ENCODE measurements at regions not wholly inside any gene's neighbourhood (a gene's known extent, or its start where the extent isn't known, plus 50 kb on each side); places are given as distances from the start of the nearest gene placed in this dataset.

DNA sequence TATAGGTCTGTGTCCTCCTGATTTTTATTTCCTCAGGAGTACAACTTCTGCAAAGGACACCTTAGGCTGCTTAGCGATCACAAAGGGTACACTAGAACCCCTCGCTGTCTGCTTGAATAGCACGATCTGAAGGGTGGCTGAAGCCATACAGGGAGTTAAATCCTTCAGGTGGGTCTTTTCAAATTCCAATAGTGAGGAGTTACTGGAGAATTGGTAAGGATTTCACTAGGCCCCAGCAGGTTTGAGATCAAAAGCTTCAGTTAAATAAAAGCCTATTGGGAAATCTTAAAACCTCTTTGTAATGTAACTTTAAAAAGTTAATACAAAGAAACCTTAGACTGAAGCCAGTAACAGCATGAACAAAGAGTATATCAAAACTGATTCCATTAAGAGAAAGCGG lies 613.1 kb downstream of the ZEB2 start:
- DNase-seq = no peak

DNA sequence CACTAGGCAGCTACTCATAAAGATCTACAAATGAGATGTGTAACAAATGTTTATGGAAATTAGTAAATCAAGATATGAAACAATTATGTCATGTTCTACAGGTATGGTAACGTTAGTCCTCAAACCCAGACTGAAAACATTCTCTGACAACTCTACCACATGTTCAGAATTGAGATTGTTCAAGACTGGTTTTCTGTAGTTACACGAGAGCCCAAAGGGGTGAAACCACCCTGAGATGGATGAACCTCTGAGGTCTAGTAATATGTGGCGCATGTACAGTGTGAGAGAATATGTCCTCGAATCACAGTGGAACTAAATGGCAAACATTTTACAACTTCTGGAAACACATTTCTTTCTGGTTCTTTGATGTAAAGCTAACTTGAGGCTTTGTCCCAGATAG lies 614.3 kb downstream of the ZEB2 start:
- DNase-seq = no peak

DNA sequence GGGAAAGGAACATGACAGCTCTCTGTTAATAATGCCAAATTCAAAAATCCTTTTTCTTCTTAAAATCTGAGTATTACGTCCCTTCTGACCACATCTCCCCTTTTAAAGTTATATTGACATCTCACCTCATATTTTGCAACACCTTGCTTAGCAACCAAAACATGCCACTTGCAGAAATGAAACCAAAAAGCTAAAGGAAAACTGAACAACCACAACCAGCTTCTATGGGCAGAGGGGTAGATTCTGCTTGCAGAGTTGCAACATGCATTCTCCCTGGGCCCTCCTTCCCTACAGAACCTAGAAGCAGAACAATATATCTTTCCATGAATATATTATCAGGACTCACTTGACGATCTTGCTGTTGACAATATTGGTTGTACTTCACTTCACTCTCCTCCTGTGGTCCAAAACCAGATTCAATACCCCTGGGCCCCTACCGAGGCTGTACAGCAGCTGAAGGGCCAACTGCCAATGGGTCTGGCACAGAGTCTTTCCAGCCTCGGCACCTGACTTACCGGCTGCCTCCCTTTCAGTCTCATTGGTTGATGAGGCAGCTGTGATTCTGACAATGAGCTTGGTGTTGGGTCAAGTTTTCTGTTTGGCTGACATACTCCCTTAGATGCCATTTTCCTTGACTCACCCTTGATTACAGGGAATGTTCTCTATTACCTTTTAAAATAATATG lies 616.6 kb downstream of the ZEB2 start:
- DNase-seq = no peak

DNA sequence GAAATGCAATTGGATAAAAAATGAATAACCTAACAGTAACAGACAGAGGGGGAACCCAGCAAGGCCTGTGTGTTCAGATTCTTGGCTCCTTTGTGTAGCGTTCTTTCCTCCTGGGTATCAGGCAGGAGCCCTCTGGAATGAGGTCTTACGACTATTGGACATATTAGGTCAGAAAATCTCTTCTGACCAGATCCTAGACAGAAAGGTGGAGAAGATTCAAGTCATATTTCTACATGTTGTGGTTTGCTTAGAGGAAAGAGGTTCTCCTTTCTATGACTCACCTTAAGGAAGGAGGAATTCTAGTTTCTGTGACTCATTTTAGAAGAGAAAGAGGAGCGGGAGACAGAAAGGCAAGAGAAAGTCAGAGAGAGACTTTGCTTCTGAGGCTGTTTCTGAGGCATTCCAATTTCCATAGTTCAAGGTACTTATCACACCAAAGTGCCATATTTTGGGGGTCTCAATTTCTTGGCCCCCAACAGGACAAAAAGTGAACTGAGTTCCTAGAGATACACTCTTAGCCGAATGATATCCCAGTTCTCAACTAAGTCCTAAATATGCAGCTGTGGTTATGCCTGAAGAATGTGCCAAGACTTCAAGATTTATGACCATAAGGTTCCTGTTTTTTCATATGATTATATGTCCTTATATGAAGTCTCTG lies 618.6 kb downstream of the ZEB2 start:
- no peak for DNase-seq

DNA sequence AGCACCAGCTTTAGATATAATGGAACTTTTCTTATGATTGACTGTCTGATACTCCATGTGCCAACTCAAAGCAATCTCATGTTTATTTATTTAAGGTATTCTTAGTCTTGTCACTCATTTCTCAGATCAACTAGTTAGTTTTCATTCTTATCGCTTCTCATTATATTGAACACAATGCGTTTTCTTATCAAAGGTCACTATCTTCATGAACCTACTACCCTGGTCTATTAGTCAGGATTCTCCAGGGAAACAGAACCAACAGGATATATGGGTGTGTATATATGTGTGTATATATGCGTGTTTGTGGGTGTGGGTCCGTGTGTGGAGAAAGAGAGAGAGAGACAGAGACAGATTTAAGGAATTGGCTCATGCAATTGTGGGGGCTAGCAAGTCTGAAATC lies 619.9 kb downstream of the ZEB2 start:
- DNase-seq = no peak

DNA sequence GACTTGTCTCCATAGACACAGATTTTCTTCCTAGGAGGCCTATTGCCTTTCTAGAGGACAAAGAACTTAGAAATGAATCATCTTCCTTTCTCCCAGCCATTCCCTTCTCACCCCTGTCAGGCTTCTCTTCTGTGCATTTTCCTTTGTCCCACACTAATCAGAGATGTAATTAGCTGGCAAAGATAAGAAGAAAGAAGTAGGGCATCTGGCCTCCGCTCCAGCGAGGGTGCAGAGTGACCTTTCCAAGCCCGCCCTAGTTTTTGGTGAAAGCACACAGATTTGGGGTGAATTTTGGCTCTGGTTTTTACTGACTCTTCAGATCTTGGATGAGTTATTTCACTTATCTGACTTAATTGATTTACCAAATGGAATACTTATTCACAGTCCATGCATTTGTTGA lies 626.5 kb downstream of the ZEB2 start:
- no peak for DNase-seq

DNA sequence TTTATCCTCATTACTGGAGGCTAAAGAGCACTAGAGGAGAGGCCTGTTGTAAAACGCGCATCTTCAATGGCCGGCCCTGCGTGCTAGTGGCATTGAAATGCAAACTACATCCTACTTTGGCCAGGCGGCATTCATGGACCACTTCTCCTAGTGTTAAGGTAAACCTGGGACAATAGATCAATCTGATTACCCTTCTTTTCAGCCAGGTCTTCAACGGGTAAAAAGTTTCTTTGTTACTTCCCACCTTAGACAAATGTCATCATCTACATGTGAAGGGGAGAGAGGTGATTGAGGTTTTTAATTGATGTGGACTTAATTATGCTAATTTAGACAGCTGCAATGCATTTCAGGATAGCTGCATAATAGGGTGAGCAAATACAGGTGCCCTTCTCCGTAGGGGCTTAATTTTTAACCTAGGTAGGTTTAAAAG lies 628.0 kb downstream of the ZEB2 start:
- no peak for DNase-seq

DNA sequence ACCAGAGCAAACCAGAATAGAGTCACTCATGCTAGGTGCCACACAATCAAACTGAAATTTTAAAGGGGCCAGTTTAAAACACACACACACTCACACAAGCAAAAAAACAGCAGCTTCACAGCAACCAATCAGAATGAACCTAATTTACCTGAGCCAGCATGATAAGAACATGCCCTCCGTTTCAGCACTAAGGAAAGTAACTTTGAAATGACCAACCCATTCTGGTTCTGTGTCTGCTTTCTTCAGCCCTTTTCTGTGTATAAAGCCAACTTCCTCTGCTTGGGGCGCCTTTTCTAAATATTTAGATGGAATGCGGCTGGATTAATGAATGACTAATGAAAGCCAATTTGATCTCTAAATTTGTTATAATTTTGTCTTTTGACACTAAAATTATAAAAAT lies 629.1 kb downstream of the ZEB2 start:
- no peak for DNase-seq

DNA sequence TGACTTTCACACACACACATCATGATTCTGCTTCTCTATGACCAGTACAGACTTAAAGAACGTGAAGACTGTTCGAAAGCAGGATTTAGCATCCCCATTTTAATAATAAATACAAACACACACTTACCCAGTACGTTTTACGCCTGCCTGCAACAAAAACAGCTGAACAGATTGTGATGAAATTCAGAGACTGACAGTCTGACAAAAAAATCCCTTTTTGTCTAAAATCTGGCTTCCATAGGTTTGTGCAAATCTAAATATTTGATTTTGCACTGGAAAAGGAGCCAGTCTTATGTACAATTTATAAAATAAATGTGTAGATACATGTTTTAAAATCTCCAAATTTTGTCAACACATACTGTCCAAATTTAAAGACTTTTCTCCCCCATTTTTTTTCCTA lies 630.7 kb downstream of the ZEB2 start:
- DNase-seq = no peak

DNA sequence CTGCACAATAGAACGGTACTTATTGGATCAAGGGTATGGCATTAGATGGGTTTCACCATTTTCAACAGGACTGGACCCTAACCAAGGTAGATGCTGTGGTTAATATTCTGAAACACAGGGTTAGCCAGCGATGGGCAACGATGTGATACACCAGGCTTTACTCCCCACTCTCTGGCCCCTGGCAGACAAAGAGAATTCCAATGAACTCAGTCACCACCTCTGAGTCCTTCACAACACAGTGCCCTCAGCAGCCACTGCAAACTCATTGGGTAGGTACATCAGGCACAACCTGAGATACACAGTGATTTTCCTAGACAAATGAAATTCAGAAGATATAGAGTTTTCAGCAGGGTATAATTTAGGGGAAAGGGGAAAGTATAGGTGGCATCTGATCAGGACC lies 634.5 kb downstream of the ZEB2 start:
- no peak for DNase-seq

DNA sequence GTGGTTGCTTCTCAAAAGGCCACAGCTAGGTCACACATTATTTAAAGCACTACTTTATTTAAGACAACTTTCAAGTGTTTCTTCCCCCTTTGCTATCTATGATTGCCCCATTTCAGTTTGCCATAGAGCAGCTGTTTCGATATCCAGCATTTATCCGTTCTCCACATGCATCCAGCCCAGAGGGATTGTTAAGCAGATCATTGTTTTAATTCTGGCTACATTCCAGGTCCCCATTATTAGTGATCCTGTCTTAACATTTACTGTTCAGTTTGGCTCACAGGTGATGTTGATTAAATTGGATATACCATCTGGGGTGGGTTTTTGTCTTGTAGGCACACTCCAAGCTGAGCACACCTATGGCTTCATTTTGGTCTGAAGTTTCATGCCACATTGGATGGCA lies 638.7 kb downstream of the ZEB2 start:
- peak; percentile 92 for DNase-seq

DNA sequence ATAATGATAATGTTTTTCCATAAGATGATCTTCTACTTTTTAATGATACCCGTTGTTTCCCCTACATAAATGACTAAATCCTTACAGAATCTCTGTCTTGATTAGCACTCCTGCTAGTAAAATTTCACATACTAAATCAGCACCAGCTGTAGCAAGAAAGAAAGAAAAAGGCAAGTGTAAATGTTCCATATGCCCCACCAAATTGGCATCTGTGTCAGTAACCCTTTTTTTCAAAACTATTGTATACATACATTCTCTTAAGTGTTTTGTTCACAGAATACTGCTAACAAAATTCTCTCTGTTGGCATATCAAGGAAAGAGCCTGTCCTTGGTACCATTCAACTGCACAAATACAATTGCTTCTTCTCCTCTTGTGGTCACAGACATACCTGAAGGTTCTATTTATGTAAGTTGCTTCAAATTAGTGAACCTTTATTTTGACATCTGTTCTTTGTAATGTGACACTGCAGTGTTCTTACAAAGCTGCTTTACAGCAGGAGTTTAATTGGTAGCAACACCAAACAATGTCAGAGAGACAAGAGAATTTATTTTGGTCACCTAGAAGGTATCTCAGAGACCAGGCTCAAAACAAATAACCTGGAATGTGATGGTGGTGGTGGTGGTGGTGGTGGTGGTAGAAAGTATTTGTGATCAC lies 641.9 kb downstream of the ZEB2 start:
- DNase-seq = peak; percentile 80

DNA sequence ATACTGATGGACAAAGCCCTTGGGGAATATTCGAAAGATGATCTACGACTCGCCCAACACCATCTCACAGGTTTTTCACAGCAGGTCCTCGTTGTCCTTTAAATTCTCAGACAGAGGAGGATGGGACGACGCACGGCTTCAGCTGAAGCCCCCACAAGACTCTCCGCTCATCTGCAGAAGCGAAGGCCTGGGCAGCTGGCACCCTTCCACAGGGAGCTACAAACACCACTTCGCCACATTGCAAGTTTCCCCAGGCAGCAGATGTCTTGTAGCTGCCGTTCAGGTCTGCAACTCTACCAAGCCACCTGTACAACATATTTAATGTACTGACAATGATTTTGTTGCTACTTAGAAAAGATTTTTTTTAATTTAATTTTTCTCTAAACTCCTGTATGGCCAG lies 642.9 kb downstream of the ZEB2 start:
- DNase-seq = peak; percentile 83

DNA sequence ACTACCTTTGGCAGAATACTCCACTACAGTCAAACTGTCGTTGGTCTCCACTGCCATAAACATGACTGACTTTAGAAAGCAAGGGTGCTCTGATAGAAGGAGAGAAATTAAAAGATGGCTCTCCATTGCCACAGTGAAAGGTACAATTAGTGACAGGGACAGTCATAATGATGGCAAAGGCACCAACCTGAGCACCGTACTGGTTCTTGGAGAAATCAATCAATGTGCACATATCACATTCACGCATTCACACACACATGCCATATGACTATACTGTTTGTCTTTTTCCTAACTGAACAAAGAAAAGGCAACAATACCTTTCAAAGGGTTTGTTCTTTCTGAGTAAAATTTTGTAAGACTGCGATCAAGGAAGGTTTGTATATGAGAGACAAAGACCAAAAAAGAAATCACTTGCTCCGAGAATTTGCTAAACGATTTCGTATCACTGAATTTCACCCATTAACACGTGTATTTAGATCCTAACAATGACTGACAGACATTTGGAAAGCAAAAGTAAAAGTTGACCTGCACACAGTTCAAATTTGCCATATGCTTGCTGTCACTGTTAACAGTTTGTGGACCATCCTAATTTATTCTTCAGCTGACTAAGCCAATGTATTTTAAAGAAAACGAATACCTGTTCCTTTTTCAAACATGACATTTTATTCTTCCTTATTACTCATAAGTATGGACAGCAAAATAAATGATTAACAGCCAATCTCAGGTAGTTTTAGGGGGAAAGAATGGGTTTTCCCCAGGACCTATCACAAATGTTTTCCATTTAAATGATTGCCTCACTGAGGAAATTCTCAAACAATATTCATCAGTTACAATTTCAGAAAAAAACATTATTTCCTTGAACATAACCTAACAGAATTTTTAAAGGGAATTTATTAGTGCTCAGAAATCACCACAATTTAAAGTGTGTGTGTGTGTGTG lies 644.4 kb downstream of the ZEB2 start:
- DNase-seq = no peak

DNA sequence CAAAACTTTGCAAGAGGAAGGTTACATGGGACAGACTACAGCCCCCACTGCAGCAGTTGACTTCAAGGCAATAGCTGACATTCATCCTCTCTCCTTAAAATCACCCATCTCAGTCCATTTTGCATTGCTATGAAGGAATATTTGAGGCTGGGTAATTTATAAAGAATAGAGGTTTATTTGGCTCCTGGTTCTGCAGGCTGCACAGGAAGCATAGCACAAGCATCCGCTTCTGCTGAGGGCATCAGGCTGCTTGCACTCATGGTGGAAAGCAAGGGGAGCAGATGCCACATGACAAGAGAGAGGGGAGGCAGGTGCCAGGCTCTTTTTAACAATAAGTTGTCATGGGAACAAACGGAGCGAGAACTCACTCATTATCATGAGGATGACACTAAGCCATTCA lies 646.0 kb downstream of the ZEB2 start:
- no peak for DNase-seq

DNA sequence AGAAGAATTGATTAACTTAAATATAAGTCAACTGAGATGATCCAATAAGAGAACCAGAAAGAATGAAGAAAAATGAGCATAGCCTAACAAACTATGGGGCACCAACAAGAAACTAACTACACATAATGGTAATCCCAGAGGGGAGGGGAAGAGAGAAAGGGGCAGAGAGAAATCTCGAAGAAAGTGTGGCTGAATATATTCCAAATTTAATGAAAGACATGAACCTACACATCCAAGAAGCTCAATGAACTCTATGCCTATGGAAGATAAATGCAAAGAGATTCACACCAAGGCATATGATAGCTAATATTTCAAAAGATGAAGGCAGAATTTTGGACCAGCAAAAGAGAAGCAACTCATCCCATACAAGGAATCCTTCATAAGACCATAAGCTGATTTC lies 649.2 kb downstream of the ZEB2 start:
- no peak for DNase-seq

DNA sequence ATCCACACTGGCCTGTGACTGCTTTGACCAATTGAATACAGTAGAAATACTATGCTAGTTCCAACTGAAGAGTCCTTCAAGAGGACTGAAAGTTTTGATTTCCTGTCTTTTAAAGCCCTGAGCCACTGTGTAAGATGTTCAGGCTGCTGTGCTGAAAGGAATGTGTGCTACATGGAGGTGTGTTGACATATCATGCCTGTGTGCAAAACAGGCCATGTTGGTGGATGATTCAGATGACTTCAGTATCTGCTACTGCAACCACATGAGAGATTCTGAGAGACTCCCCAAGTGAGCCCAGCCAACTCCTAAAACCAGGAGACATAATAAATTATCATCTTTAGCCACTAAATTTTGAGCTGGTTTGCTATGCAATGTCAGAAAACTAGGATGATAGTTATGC lies 662.9 kb downstream of the ZEB2 start:
- no peak for DNase-seq

DNA sequence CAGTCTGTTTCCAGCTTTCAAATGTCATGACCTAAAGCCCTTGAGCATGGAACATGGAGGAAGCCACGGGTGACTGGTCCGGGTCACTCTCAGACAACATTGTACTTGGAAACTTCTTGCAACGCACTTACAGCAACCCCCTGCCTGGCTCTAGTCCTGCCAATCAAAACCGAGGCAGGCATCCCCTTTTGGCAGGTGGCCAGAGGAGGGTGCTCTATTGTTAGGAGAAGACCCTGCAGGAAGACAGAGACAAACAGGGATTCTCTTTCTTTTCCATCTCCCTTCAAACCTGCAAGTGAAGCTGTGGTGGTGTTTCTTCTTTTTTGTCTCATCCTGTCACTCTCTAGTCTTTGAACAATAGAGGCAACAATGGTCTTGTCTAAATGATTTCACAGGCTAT lies 667.2 kb downstream of the ZEB2 start:
- no peak for DNase-seq

DNA sequence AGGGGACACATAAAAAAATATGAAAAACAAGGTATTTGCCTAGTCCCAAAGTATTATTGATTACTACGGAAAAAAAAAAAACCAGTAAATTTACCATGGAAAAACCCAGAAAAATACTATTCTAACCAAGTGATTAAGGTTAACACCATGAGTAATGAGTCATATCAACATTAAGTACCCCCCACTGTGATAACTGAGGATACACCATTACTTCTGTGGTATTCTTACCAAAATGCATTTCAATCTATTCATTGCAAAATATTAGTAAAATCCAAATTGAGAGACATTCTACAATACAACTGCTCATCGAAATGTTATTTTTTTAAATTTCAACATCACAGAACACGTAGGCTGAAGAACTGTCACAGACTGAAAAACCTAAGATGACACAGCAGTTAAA lies 669.8 kb downstream of the ZEB2 start:
- no peak for DNase-seq

DNA sequence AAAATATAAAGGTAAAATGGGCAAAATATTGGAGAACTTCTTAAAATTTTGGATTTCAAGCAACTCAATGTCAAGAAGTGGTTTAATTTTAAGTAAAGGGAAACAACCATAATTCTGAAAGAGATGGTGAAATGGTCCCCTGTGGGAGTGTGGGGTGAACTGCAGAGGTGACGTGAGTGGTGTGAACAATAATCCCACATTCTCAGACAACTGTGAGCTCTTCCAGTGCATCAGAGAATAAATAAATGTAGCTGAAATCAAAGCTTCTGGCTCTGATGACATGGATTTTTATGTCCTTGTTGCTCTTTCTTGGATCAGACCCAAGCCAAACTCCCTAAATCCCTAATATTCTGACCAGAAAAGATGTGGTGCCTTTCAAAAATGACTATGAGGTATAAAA lies 672.7 kb downstream of the ZEB2 start:
- no peak for DNase-seq

DNA sequence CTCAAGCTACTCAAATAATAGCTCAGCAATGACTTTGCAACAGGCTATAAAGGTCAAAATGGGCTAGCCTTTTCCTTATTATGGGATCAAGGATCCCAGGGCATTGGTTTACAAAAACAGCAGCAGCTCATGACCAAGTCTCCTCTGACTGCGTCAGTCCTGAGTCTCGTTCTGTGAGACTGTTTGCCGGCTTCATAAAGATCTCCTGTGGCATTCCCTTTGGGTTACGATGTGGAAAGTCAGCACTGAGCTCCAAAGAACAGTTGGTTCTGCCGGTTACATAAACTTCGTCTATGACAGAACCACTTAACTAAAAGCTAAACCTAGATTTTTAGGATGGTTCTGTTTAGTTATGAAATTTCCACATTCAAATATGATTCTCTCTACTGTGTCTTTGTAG lies 674.9 kb downstream of the ZEB2 start:
- DNase-seq = no peak

DNA sequence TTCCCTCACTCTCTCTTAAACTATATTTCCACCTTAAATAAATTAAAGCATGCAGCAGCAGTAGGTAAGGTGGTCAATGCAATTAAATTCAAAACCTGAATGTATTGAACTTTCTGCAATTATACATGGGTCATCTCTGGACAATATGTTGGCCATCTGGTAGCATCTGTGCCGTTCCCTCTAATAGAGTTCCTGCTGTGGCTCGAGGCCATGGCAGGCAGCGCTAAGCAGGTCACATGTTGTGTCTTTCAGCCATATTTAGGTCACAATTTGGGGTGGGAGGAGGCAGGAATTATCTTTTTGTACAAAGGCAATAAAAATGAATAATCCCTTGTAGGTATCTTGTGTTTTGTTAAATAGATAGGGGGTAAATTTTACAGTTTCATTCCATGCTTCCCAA lies 676.2 kb downstream of the ZEB2 start:
- no peak for DNase-seq

DNA sequence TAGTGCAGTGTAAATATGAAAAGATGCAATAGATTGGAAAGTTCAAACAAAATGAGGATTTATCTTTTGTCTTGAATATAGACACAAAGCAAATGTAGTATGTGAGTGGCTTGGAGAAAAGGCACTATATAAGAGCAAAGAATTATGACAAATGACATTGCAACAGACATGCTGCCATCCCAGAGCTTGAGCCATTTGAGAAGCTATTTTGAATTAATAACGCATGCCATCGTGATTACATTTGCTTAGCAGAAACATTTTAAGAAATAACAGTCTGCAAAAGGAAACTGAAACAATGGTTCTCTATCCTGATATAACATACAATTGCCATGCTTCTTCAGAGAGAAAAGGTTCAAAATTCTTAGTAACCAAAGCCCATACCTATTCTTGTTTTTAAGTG lies 677.1 kb downstream of the ZEB2 start:
- DNase-seq = no peak
